ENCODE measurements at regions not wholly inside any gene's neighbourhood (a gene's known extent, or its start where the extent isn't known, plus 50 kb on each side); places are given as distances from the start of the nearest gene placed in this dataset.

DNA sequence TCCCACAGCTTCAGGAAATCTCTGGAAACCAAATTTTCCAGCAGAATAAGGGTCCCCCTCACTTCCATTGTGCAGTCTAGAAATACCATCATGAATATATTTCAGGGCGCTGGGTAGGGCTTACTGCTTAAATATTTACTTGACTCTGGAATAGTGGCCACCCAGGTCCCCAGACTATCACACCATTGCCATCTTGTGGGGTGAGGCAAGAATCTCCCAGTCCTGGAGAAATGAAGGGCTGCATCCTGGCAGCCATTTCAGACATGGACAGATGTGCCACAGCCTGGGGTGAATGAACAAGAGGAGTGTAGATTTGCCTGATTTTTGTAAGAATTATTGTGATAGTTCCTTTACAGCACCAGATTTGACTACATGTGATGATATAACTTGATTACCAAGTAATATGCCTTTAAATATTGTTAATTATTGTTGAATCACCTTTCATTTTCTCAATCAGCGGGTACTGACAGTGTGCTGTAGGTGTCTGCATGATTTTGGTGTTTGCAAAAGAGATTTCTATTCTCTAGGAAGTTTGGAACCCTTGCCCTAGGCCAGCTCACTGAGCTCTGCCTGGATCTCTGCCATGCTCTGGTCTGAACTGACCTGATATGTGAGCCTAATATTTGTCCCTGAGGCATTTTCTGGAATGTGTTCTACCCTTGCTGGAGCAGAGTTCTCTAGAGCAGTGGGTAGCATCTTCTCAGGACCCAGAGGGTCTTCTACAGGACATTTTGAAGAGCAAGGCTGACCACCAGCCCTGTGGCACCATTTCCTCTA lies 183.4 kb downstream of the KIT start:
- Histone ChIP-seq H3K9me2 (replicated peaks; ENCODE audit: low read length) (no peaks in the 10 kb centered on the region), H3K27me3 (ENCODE audit: low read length) (peaks cover 55% of the 10 kb centered on the region), H3K4me2 (ENCODE audit: low read length) (no peak overlapping the region), H4K20me1 (ENCODE audit: low read length) (no peaks in the 10 kb centered on the region), H3F3A (ENCODE audit: low read length, unreplicated experiment) (no peaks in the 10 kb centered on the region), H3K4me1 (ENCODE audit: insufficient read depth, low read length) (no peaks in the 10 kb centered on the region), H3K9me3 (ENCODE audit: low read length) (no peaks in the 10 kb centered on the region), H3K36me3 (ENCODE audit: low read depth, low read length) (no peaks in the 10 kb centered on the region), H3K27ac (ENCODE audit: low read length) (no peak overlapping the region), H3K9ac (ENCODE audit: low read length) (no peak overlapping the region), H3K4me3 (ENCODE audit: low read length) (no peak overlapping the region), H3K79me2 (ENCODE audit: low read length) (no peaks in the 10 kb centered on the region), H2AFZ (ENCODE audit: low read length) (no peak overlapping the region)
- CTCF ChIA-PET, result no interaction called here
- POLR2A ChIA-PET (ENCODE audit: unreplicated experiment), result no interaction called here
- intact Hi-C loops (cut with micrococcal nuclease), result no loop called here
- ATAC-seq, result no peak
- no TSS peak for BruUV-seq (replicated peaks)
- DNase-seq, result peak; percentile 24
- TF ChIP-seq, protein P1, sequence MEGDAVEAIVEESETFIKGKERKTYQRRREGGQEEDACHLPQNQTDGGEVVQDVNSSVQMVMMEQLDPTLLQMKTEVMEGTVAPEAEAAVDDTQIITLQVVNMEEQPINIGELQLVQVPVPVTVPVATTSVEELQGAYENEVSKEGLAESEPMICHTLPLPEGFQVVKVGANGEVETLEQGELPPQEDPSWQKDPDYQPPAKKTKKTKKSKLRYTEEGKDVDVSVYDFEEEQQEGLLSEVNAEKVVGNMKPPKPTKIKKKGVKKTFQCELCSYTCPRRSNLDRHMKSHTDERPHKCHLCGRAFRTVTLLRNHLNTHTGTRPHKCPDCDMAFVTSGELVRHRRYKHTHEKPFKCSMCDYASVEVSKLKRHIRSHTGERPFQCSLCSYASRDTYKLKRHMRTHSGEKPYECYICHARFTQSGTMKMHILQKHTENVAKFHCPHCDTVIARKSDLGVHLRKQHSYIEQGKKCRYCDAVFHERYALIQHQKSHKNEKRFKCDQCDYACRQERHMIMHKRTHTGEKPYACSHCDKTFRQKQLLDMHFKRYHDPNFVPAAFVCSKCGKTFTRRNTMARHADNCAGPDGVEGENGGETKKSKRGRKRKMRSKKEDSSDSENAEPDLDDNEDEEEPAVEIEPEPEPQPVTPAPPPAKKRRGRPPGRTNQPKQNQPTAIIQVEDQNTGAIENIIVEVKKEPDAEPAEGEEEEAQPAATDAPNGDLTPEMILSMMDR (conservative IDR thresholded peaks at IDR 0.05; ENCODE audit: low read depth, low read length), result no peak
- no peak for TF ChIP-seq EZH2phosphoT487 (IDR thresholded peaks at IDR 0.05; ENCODE audit: borderline replicate concordance, low read length)
- TF ChIP-seq EZH2 (IDR thresholded peaks at IDR 0.05; ENCODE audit: low read length, unreplicated experiment), result no peak

DNA sequence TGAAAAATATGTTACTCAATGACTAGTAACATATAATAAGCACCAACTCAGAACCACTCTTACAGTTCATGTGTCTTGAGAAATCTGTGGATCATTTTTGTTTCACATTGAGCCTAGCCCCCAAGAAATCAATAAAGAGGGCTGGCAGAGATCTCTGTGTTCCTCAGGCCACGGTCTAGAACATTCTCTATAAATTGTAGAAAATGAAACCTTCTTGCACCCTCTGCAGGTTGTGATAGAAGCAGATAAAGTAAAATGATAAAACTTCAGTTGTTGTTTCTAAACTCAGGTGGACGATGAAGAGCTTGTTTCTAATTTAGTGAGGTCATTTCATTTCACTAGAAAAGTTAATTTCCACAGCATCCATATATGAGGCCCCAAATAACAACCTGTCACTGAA lies 182.7 kb downstream of the KIT start:
- DNase-seq (no peak), ATAC-seq (no peak)
- H3K4me2 ChIP-seq (ENCODE audit: low read length), result no peak overlapping the region
- intact Hi-C loops (cut with micrococcal nuclease), result no loop called here
- H3K4me3 ChIP-seq (ENCODE audit: low read length), result no peak overlapping the region
- H3K4me1 ChIP-seq (ENCODE audit: insufficient read depth, low read length), result no peaks in the 10 kb centered on the region
- POLR2A ChIA-PET (ENCODE audit: unreplicated experiment), result no interaction called here
- no peaks in the 10 kb centered on the region for H3K9me3 ChIP-seq (ENCODE audit: low read length)
- BruUV-seq (replicated peaks), result no TSS peak
- H3K9ac ChIP-seq (ENCODE audit: low read length), result no peak overlapping the region
- TF ChIP-seq EZH2phosphoT487 (IDR thresholded peaks at IDR 0.05; ENCODE audit: borderline replicate concordance, low read length) (no peak), EZH2 (IDR thresholded peaks at IDR 0.05; ENCODE audit: low read length, unreplicated experiment) (no peak)
- TF ChIP-seq, protein P1 (conservative IDR thresholded peaks at IDR 0.05; ENCODE audit: low read depth, low read length), result 0 out of 2 replicates have a peak, but pooled peaks have one; percentile 8
- H2AFZ ChIP-seq (ENCODE audit: low read length), result no peak overlapping the region
- no peaks in the 10 kb centered on the region for H3K79me2 ChIP-seq (ENCODE audit: low read length)
- no peaks in the 10 kb centered on the region for H4K20me1 ChIP-seq (ENCODE audit: low read length)
- H3K27ac ChIP-seq (ENCODE audit: low read length), result no peak overlapping the region
- no peaks in the 10 kb centered on the region for H3K36me3 ChIP-seq (ENCODE audit: low read depth, low read length)
- peaks cover 48% of the 10 kb centered on the region for H3K27me3 ChIP-seq (ENCODE audit: low read length)
- H3K9me2 ChIP-seq (replicated peaks; ENCODE audit: low read length), result no peaks in the 10 kb centered on the region
- no peaks in the 10 kb centered on the region for H3F3A ChIP-seq (ENCODE audit: low read length, unreplicated experiment)
- CTCF ChIA-PET, result no interaction called here

DNA sequence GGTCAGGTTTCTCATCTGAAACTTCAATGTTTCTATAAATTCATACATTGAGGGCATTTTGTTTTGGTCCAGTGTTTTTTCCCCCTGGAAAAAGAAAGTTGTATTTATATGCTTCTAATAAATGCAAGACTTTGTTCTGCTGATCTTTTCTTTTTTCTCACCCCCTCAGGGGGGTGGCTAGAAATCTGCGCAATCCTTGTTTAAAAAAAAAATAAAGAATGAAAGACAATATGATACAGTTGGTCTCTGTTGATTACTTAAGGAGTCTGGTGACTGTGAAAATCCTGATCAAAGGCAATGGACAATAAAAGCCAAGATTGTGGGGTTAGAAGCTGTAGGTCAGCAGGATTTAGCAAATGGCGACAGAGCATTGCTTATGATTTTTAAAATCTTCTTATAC lies 180.5 kb downstream of the KIT start:
- H3K4me3 ChIP-seq (ENCODE audit: low read length), result no peak overlapping the region
- no peaks in the 10 kb centered on the region for H3K9me3 ChIP-seq (ENCODE audit: low read length)
- peaks cover 30% of the 10 kb centered on the region for H3K27me3 ChIP-seq (ENCODE audit: low read length)
- H4K20me1 ChIP-seq (ENCODE audit: low read length), result no peaks in the 10 kb centered on the region
- H3K4me2 ChIP-seq (ENCODE audit: low read length), result no peak overlapping the region
- DNase-seq, result no peak
- BruUV-seq (replicated peaks), result no TSS peak
- CTCF ChIA-PET, result no interaction called here
- POLR2A ChIA-PET (ENCODE audit: unreplicated experiment), result no interaction called here
- H3K4me1 ChIP-seq (ENCODE audit: insufficient read depth, low read length), result no peaks in the 10 kb centered on the region
- H3F3A ChIP-seq (ENCODE audit: low read length, unreplicated experiment), result no peaks in the 10 kb centered on the region
- H3K36me3 ChIP-seq (ENCODE audit: low read depth, low read length), result no peaks in the 10 kb centered on the region
- no peak overlapping the region for H3K9ac ChIP-seq (ENCODE audit: low read length)
- H2AFZ ChIP-seq (ENCODE audit: low read length), result no peak overlapping the region
- H3K9me2 ChIP-seq (replicated peaks; ENCODE audit: low read length), result no peaks in the 10 kb centered on the region
- ATAC-seq, result no peak
- no peaks in the 10 kb centered on the region for H3K79me2 ChIP-seq (ENCODE audit: low read length)
- intact Hi-C loops (cut with micrococcal nuclease), result no loop called here
- H3K27ac ChIP-seq (ENCODE audit: low read length), result no peak overlapping the region
- TF ChIP-seq EZH2 (IDR thresholded peaks at IDR 0.05; ENCODE audit: low read length, unreplicated experiment) (no peak), EZH2phosphoT487 (IDR thresholded peaks at IDR 0.05; ENCODE audit: borderline replicate concordance, low read length) (no peak)
- TF ChIP-seq, protein P1 (conservative IDR thresholded peaks at IDR 0.05; ENCODE audit: low read depth, low read length), result no peak

Data from PC-3 (cell line).